HPDE6-E6E7 (cell line): ENCODE measurements at regions not wholly inside any gene's neighbourhood (a gene's known extent, or its start where the extent isn't known, plus 50 kb on each side); places are given as distances from the start of the nearest gene placed in this dataset.

Experiments
- DNase-seq: peaks from one replicate; pipeline ENCODE4 v3.0.0; 2011; ENCODE audit warnings: missing footprints; ENCODE audit errors: extremely low spot score

DNA sequence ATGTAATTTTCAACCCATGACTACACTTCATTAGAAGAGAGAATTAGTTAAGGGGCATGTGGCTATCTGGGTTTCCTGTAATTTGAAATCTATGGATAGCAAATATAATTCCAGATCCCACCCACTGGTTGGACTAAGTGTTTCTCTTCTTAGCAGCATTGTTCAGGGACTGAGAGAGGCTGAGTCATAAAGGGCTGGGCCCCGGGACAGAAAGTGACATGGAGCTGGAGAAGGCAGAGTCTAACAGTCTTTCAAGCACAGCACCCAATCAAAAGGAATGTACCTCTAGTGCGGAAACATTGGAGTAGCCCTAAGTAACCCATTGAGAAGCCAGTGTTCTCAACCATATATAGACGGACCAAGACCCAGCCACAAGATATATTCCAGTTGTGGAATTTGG is 363.9 kb downstream of the DHX35 start:
- DNase-seq: no peak

DNA sequence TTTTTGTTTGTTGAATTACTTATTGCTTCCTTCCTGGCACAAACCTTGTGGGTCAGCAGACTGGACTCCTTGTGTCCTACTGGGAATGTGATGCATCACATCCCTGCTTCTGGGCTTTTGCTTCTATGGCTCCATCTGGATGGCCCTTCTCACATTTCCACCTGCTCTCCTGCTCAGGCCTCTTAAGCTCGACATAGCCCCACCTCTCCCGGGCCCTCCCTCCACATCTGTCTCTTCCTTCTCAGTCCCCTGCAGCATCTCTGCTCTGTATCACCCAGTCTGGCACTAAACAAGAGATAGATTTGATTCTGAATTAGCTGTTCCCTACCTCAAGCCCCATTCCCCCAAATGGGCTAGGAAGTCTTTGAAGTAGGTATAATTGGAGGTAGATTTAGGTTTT is 356.8 kb downstream of the DHX35 start:
- DNase-seq: no peak

DNA sequence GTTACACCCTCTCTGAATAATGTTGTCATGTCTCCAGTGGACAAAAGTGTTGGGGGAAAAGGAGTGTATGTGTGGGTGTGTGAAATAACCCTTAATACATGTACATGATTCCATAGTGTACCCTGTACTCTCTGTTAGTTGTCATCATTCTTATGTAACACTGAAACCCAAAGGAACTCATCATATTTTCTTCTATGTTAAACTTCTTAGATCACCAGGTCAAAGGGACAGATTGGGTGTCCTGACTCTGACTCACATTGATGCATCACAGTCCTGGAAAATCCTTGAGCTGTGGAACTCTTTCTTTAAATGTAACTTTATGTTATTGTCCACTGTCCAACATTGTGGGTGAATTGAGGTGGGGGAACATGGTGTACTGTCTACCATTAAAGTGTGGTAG is 350.5 kb downstream of the DHX35 start:
- no peak for DNase-seq

DNA sequence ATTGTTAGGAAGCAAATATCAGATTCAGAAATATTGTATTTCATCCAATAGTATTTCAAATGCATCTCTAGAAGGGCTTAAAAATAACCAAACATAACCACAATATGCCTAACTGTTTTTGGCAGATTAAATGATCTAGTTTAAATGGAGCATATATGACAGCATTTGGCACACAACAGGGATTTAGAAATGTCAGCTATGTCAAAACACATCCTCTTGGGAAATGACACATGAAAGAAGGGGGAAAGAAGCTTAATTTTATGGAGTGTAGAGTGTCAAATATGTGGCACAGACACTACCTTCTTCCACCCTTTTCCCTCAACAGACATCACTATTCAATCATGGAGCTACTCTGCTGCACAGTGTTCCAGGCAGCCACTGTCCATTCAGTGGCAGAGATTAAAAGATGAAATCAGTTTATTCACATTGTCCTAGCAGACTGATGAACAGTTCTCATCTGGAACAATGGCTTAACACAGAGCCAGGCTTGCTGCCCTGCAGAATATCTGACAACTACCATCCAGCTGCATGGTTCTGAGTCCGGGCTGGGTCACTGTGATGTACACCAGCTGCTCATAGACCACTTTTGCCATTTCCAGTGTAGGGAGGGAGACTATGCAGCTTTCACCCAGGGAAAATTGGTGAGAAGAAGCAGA is 349.8 kb downstream of the DHX35 start:
- no peak for DNase-seq

DNA sequence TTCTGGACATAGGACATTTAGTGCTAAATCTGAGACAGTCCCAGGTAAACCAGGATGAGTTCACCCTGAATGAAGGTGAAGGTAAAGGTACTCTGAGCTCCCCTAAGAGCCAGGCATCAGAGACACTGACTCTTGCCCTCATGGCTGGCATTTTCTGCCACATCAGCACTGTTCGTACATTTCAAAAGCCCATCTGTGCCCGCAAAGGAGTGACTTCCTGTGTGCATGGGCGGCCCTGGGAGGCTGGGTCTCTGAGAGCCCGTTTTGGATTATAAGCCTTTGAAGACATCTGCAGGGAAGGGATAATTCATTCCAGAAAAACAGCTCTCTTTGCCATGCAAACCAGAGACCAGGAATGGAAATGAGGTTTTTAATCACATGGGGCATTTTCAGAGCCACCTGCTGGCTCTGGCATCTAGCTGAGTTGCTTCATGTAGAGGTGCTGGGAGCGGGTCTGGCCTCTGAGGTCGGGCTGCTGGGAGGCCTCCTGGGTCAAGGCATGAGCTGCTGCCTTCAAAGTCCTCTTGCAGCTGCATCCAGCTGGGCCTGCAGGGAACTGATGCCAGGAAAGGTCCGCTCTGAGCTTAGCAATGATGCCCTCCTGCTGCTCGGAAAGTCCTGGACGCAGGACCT is 348.3 kb downstream of the DHX35 start:
- no peak for DNase-seq

DNA sequence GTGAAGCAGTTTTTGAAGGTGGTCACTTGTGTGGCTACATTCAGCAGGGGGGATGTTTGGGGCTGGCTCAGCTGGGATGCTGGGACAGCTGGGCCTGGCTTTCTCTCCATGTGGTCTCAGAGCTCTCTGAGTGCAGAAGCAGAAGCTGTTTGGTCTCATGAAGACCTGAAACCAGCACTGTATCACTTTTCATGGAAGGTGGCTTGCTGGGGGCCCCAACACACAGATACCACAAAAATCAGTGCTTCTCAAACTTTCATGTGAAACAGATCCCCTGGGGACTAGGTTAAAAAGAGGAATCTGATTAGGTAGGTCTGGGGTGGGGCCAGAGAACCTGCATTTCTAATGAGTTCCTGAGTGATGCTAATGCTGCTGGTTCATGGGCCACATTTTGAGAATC is 347.3 kb downstream of the DHX35 start:
- DNase-seq: no peak

DNA sequence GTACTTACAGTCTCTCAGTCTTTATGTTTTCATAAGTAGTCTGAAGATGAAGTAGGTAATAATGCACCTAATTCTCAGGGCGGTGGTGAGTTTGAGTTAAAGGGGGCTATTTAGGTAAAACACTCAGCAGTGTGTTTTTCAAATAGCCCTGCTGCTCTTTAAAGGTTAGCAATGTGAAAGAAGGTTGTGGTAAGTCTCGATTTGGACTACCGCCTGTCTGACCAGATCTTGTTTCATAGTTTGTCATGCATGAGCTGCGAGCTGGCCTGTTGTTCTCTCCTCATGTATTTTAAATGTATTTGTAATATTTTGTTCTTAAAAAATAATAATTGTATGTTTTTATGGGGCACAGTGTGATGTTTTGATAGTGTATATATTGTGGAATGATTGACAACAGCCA is 340.2 kb downstream of the DHX35 start:
- DNase-seq: no peak

DNA sequence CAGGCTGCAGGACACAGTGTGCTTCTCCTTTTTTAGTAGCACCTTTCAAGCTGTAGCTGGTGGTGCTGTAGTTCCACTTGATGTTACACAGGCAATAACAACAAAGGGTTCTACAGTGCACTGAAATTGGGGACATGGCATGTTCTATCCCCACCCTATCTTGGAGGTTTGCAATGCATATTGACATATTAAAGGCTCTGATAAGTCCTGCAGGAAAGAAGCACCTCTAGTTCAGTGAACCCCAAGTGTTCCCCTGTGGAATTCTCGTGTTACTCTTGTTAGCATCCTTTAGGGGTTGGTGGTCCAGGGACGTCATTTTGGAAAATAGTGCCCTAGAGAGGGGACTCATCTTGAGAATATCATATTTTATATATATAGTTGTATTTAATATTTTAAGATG is 337.6 kb downstream of the DHX35 start:
- DNase-seq: no peak

DNA sequence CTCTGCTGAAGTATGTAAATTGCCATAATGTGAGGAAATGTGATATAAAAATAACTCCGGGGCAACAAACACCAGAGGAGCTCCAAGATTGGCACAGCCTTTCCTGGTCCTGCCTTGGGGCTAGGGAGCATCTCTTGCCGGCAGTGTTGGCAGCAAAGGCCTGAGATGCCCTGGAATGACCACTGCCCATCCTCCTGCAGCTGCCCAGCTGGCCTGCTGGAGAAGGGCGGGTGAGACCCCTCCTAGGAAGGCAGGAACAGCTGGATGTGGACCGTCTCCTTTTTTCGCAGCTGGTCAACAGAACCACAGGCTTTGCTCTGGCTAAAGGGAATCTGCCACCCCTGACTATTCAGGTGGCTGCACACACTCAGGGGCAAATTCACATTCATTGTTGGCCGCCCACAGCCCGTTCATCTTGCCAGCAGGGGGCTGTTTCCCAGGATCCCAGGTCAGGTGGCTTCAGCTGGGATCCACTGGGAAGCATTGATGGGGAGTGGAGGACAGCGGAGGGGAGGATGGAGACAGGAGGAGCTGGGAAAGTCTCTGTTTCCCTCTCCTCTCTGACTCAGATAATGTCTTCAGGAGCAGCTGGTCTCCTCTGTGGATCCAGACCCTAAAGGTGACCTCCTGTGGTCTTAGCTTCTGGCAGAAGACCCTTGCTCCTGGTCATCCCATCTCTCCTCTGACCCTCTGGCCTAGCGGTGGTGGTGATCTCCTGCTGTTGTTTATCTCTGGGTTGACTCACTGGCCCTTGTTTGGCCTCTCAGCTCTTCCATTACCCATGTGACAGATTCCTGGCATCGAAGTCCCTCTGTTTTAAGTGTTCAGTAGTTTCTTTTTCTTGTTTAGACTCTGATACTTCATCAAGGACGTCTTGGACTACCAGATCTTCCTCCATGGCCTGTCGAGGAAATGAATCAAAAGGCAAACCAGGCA is 336.7 kb downstream of the DHX35 start:
- no peak for DNase-seq

DNA sequence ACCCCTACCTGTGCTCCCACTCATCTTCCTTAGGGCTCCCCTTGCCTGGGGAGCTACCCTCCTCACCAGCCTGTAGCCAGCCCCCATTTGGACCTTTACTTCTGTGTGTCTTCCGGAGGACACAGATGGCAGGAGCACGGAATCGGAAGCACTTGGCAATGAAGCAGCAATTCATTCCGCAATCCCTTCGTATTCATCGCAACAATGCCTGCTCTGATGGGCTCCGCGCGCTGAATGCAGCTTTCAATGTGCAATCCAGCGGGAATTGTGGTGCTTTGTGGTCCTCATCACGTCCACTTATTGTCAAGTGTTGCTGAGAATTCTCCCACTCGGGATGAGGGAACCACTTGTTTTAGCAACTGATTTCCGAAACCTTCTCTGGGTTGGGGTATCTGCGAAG is 336.0 kb downstream of the DHX35 start:
- no peak for DNase-seq

DNA sequence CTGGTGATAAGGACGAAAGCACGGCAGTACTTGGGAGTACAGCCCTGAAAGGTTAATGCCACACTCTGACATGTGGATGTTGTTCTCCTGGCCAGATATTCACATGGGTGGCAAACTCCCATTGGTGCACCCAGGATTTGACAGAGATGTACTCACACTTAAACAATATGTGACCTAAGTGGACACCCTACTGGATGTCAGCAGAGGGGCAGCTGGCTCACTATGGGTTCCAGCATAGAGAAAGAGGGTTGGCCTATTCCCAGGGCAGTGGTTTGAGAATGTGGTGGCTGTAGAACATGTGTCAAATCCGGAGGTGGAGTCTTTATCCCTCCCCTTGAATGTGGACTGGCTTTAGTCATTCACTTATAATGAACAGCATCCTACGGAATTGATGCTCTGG is 333.2 kb downstream of the DHX35 start:
- no peak for DNase-seq

DNA sequence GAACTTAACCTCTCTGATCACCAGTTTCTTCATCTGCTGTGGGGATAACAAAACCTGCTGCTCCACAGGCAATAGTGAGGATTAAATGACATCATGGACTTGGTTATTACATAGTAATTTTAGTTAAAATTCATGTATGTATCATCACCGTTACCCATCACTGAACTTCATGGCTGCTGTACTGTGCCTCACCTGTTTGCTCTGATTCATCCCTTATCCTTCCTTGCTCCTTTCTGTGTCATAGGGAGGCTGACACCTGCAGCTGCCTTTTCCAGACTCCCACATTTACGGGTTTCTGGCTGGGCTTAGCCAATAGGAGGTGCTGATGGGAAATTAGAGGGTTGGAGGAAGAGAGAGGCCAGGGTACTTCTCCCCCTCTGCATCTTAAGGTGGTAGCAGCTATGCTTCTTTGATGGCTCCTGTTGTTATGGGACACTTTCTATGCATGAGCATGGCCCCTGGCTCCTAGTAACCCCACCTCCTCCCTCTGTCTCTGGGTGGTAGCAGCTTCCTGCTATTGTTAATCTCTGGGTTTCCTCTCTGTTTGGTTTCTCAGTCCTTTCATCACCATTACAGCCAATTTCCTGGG is 332.1 kb downstream of the DHX35 start:
- DNase-seq: no peak

DNA sequence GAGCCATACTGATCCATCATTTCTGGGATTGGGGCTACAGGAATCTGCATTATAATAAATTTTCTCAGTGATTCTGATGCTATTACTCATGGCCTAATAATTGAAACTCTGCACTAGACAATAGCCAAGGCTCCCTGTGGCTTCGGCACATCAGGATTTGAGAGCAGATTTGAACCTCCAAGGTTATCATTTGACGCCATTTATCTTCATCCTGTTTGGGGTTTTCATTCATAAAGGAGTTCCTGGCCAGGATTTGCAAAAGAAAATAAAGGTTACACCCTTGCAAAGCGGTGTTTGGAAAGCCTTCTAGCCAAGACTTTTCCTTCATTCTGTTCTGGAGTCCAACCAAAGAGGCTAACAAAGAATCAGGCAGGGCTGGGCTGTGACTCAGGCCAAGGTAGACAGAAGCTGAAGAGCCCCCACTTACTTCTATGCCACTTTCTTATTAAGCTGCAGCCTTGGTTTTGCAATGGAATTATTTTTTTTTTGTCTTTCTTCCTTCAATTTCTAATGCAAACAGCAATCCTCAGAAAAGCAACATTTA is 330.1 kb downstream of the DHX35 start:
- DNase-seq: no peak

DNA sequence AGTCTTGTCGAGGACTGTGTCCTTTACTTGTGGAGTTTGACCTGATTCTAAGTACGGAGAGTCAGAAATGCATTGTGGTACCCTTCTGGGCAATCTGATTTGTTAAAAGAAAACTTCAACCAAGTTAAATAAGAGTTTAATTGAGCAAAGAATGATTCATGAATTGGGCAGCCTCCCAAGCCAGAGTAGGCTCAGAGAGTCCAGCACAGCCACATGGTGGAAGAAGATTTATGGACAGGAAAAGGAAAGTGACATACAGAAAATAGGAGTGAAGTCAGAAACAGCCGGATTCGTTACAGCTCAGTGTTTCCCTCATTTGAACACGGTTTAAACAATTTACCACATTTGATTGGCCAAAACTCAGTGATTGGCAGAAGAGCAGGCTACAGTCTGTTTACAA is 329.2 kb downstream of the DHX35 start:
- DNase-seq: no peak

DNA sequence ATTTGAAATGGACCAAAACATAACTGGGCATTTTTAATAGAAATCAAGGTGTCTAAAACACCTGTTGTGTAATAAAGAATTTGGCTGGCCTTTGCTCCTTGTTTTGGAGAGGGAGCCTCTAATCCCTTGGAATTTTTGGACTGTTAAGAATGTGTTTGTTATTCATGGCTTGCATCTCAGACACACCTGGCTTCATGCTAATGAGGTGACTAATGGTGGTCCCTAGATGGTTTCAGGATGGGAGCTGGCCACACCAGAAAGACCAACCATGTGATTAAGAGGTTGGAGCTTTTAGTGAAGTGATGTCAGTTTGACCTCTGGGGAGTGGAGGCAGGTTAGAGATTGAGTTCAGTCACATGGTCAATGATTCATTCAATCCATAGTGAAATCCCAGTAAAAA is 328.4 kb downstream of the DHX35 start:
- no peak for DNase-seq

DNA sequence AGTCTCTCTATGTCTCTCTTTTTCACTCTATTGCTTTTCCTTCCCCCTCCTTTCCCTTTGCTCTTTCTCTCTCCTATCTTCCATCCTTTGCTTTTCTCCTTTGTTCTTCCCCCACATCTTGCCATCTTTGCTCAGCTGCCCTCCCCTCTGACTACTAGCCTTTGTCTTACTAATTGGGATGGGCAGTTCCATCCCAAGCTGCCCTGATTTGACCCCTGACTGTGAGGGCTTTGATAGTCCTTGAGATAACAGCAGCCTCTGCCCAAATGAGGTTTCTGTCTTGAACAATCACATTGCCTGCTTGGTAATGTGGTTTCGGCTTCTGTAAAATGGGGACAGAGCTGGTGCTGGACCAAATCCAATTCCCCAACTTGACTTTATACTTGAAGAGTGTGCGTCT is 327.7 kb downstream of the DHX35 start:
- no peak for DNase-seq

DNA sequence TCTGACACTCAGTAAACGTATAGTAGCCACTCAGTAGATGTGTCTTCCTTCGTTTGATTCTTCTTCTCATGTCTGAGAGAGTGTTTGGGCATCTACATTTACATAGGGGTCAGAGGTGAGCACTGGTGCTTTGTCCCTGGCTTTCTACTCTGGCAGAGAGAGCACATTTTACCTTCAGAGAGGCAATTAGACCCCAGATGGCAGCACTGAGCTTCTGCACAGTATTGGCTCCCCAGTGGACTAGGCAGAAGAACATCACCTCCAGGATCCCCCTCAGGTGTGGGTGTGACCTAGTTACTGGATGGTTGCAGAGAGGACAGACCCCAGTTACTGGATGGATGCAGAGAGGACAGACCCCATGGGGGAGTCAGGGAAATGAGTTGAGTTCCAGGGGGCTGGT is 327.2 kb downstream of the DHX35 start:
- DNase-seq: no peak

DNA sequence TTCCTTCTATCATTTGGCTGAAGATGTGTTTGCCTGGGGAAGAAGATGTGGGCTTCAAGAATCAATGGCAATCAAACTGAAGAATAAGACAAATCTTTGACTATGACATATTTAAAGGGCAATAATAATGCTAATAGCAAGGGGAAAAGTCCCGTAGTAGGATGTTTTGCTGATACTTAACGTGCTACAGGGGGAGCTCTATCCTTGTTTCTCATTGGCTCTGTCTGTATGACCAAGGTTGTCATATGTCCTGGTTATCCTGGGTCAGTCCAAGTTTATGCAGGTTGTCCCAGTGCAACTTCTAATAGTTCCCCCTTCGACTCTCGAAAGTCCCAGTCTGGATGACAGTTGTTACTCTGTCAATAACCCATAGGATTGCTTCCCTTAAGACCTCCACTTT is 321.3 kb downstream of the DHX35 start:
- no peak for DNase-seq

DNA sequence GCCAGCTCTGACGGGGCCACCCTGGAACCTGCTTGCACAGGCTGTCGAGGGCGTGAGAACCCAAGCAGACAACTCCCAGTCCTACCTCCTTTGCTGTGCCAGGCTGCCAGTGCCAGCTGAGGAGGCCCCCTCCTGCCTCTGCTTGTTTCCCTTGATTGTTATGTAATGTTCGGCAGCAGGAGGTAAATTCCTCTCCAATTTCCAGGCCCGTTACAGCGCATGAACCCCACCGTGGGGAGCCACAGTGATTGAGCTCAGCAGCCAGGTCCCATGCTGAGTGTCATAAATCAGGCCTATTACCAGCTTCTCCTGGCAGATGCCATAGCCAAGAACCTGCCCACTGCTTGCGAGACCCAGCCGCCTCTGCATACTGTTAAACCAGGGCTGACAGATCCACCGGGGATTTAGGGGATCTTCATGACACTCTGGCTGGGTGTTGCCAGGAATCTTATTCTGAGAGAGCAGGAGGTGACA is 320.5 kb downstream of the DHX35 start:
- DNase-seq: no peak

DNA sequence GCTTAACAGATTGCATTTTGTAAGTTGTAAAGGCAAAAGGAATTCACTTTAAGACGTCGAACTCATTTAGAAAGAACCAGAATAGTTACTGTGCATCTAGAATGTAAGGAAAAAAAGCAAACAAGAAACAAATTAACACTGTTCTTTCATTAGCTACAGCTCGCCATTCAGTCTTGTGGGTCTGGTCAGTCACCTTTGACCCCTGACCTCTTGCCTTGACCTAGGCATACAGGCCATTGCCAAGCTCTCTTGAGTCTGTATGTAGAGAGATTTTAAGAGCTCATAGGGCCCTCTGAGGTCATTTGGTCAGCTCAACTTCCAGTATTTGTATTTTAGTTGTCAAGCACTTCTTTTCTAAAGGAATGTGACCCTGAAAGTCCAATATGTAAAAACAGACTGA is 318.7 kb downstream of the DHX35 start:
- DNase-seq: no peak

DNA sequence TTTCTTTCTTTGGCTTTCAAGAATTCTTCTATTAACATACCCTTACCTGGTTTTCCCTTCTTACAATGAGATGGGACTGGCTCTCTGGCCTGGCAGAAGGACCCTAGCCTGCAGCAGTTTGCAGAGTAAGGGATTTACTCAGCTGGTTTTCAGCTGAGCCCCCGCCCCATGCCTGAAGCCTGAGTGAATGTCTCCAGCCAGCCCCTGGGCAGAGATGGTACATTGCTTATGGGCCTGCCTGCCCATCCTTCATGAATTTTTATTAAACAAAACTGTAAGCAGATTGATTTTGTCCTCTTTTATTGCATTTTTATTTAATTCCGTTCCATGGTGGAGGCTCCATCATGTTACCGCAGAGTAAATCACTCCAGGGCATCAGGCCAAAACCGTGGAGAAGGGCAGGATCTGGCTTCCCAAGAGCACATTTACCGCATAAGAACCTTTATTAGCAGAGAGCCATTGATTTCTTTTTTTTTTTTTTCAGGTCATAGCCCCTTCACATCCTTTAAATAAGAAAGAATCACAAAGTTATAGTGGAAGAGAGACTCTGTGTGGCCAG is 316.2 kb downstream of the DHX35 start:
- DNase-seq: no peak

DNA sequence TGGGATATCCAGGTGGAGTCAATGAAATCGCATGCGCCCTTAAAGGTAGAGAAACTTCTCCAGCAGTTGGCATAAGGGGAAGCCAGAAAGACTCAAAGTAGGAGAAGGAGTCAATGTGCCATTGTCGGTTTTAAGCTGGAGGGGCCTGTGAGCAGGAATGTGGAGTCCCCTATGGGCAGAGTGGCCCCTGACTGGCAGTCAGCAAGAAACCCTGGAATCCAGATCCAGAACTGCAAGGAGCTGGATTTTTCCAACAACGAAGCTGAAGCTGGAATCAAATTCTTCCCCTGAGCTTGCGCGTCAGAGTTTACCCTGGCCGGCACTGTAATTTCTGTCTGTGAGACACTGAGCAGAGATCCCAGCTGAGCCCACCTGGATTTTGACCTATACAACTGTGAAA is 315.0 kb downstream of the DHX35 start:
- no peak for DNase-seq
